SK-N-SH treated with all-trans-retinoic acid at 6 μM for 48 hours (cell line): ENCODE measurements at regions not wholly inside any gene's neighbourhood (a gene's known extent, or its start where the extent isn't known, plus 50 kb on each side); places are given as distances from the start of the nearest gene placed in this dataset.

Experiments
- ATAC-seq: fragments of 200-7000 bp; cut with Tn5 transposase; 3 replicates; pipeline ENCODE4 v1.9.1; 2020; ENCODE audit warnings: mild to moderate bottlenecking, moderate library complexity
- ARNTL ChIP-seq: fragments of 450-650 bp; formaldehyde crosslinking; IDR thresholded peaks from 2 replicates; pipeline ENCODE4 v1.5.0; 2020; ENCODE audit warnings: low read depth, mild to moderate bottlenecking, moderate library complexity, borderline replicate concordance
- BACH2 ChIP-seq: fragments of 250-450 bp; sonication (Bioruptor Pico); IDR thresholded peaks from 2 replicates; pipeline ENCODE4 v1.9.0; 2021; ENCODE audit warnings: mild to moderate bottlenecking, borderline replicate concordance
- CSDC2 ChIP-seq: fragments of 250-450 bp; sonication (Bioruptor Pico); IDR thresholded peaks from 2 replicates; pipeline ENCODE4 v1.5.0; 2020; ENCODE audit warnings: mild to moderate bottlenecking, moderate library complexity
- ESRRG ChIP-seq: fragments of 250-450 bp; sonication (Bioruptor Pico); IDR thresholded peaks from 2 replicates; pipeline ENCODE4 v1.6.1; 2021; ENCODE audit warnings: mild to moderate bottlenecking
- GLIS3 ChIP-seq: fragments of 250-450 bp; sonication (Bioruptor Pico); IDR thresholded peaks from 2 replicates; pipeline ENCODE4 v1.5.0; 2020; ENCODE audit warnings: mild to moderate bottlenecking, moderate library complexity
- ISL1 ChIP-seq: fragments of 250-450 bp; sonication (Bioruptor Pico); IDR thresholded peaks from 2 replicates; pipeline ENCODE4 v2.1.2; 2022; ENCODE audit warnings: mild to moderate bottlenecking, moderate library complexity
- OSR1 ChIP-seq: fragments of 250-450 bp; sonication (Bioruptor Pico); IDR thresholded peaks from 2 replicates; pipeline ENCODE4 v1.8.0; 2022; ENCODE audit warnings: moderate library complexity, mild to moderate bottlenecking, inconsistent platforms
- PATZ1 ChIP-seq: fragments of 250-450 bp; sonication (Bioruptor Pico); IDR thresholded peaks from 2 replicates; pipeline ENCODE4 v1.8.0; 2020; ENCODE audit warnings: mild to moderate bottlenecking, moderate library complexity, borderline replicate concordance
- RARB ChIP-seq: fragments of 250-450 bp; sonication (Bioruptor Pico); IDR thresholded peaks from 2 replicates; pipeline ENCODE4 v1.8.0; 2021; ENCODE audit warnings: mild to moderate bottlenecking, moderate library complexity
- SNAI2 ChIP-seq: fragments of 250-450 bp; sonication (Bioruptor Pico); IDR thresholded peaks from 2 replicates; pipeline ENCODE4 v1.5.0; 2020; ENCODE audit warnings: mild to moderate bottlenecking, moderate library complexity
- TCF4 ChIP-seq: fragments of 250-450 bp; sonication (Bioruptor Pico); IDR thresholded peaks from 2 replicates; pipeline ENCODE4 v1.8.0; 2021; ENCODE audit warnings: mild to moderate bottlenecking, moderate library complexity, borderline replicate concordance
- TOX ChIP-seq: fragments of 250-450 bp; sonication (Bioruptor Pico); IDR thresholded peaks from 2 replicates; pipeline ENCODE4 v1.8.0; 2021; ENCODE audit warnings: mild to moderate bottlenecking, moderate library complexity, borderline replicate concordance
- ZC3H10 ChIP-seq: fragments of 250-450 bp; sonication (Bioruptor Pico); IDR thresholded peaks from 2 replicates; pipeline ENCODE4 v1.5.1; 2021; ENCODE audit warnings: mild to moderate bottlenecking, moderate library complexity
- ZFP3 ChIP-seq: fragments of 250-450 bp; sonication (Bioruptor Pico); IDR thresholded peaks from 2 replicates; pipeline ENCODE4 v1.5.0; 2020; ENCODE audit warnings: mild to moderate bottlenecking, moderate library complexity
- ZFP30 ChIP-seq: fragments of 450-650 bp; formaldehyde crosslinking; IDR thresholded peaks from 2 replicates; pipeline ENCODE4 v1.5.0; 2022; ENCODE audit warnings: mild to moderate bottlenecking, moderate library complexity
- ZNF565 ChIP-seq: fragments of 450-650 bp; formaldehyde crosslinking; conservative IDR thresholded peaks from 2 replicates; pipeline ENCODE4 v1.5.0; 2020; ENCODE audit warnings: low read depth, mild to moderate bottlenecking, moderate library complexity
- ZNF70 ChIP-seq: fragments of 450-650 bp; formaldehyde crosslinking; IDR thresholded peaks from 2 replicates; pipeline ENCODE4 v1.5.0; 2020; ENCODE audit warnings: mild to moderate bottlenecking, moderate library complexity
- ZNF8 ChIP-seq: fragments of 450-650 bp; formaldehyde crosslinking; IDR thresholded peaks from 2 replicates; pipeline ENCODE4 v1.5.0; 2020; ENCODE audit warnings: mild to moderate bottlenecking, moderate library complexity
- TF ChIP-seq, protein P1 (sequence below): fragments of 250-450 bp; sonication (Bioruptor Pico); IDR thresholded peaks from 2 replicates; pipeline ENCODE4 v1.8.0; 2021; ENCODE audit warnings: low read depth, mild to moderate bottlenecking, moderate library complexity, borderline replicate concordance
- TF ChIP-seq, protein P2 (sequence below): fragments of 250-450 bp; sonication (Bioruptor Pico); IDR thresholded peaks from 2 replicates; pipeline ENCODE4 v1.5.0; 2020; ENCODE audit warnings: mild to moderate bottlenecking, moderate library complexity

- TF ChIP-seq, protein P1, sequence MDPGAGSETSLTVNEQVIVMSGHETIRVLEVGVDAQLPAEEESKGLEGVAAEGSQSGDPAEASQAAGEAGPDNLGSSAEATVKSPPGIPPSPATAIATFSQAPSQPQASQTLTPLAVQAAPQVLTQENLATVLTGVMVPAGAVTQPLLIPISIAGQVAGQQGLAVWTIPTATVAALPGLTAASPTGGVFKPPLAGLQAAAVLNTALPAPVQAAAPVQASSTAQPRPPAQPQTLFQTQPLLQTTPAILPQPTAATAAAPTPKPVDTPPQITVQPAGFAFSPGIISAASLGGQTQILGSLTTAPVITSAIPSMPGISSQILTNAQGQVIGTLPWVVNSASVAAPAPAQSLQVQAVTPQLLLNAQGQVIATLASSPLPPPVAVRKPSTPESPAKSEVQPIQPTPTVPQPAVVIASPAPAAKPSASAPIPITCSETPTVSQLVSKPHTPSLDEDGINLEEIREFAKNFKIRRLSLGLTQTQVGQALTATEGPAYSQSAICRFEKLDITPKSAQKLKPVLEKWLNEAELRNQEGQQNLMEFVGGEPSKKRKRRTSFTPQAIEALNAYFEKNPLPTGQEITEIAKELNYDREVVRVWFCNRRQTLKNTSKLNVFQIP (CRISPR knock-in tag): no peak
- TF ChIP-seq RARB (CRISPR knock-in tag) (no peak), ZC3H10 (CRISPR knock-in tag) (no peak), OSR1 (no peak), TOX (CRISPR knock-in tag) (no peak), SNAI2 (CRISPR knock-in tag) (no peak), BACH2 (no peak)
- TF ChIP-seq, all 23 proteins: peak for 0
- ATAC-seq: no peak
Measured at GRCh38 chr12:127393465-127393864, 873.5 kb upstream of the TMEM132C start.

DNA sequence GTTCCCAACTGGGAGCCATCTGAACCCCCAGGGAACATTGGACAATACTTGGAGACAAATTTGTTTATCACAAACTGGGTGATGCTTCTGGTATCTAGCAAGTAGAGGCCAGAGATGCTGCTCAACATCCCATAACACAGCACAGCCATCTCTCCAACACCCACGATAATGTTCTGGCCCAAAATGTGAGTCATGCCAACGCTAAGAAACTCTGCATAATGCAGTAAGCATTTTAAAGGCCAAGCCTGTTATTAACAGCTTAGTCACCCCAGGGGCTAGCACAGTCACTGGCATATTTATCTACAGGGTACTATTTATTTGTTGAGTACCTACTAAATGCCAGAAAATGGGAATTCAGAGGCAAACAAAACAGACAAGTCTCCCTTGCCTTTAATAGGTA lies 873.1 kb upstream of the TMEM132C start:
- TF ChIP-seq ESRRG (CRISPR knock-in tag) (no peak), CSDC2 (CRISPR knock-in tag) (no peak), ZNF70 (CRISPR knock-in tag) (no peak), ZFP3 (CRISPR knock-in tag) (no peak), SNAI2 (CRISPR knock-in tag) (no peak), TCF4 (CRISPR knock-in tag) (no peak)
- TF ChIP-seq, all 23 proteins: peak for 0
- ATAC-seq: no peak

DNA sequence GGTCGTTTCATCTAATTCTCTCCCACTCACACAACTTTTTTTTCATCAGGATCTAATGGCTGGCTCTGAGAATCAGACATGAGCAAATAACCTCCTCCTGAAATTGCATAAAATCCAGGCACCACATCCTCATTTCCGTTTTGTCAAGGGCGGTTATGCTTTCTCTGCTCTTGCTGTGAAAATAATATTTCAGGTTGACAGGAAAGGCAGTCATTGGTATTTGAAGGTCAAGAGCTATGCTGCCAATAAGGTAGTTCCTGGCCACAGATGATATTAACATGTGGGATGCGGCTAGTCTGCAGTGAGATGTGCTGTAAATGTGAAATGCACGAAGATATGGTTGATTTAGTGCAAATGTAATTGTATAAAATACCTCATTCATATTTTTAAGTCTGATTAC lies 870.2 kb upstream of the TMEM132C start:
- TF ChIP-seq ESRRG (CRISPR knock-in tag): no peak
- no peak for TF ChIP-seq BACH2
- no peak for TF ChIP-seq TCF4 (CRISPR knock-in tag)
- TF ChIP-seq GLIS3 (CRISPR knock-in tag): no peak
- no peak for TF ChIP-seq OSR1
- no peak for TF ChIP-seq SNAI2 (CRISPR knock-in tag)
- no peak for TF ChIP-seq ZNF565 (CRISPR knock-in tag)
- TF ChIP-seq, protein P2, sequence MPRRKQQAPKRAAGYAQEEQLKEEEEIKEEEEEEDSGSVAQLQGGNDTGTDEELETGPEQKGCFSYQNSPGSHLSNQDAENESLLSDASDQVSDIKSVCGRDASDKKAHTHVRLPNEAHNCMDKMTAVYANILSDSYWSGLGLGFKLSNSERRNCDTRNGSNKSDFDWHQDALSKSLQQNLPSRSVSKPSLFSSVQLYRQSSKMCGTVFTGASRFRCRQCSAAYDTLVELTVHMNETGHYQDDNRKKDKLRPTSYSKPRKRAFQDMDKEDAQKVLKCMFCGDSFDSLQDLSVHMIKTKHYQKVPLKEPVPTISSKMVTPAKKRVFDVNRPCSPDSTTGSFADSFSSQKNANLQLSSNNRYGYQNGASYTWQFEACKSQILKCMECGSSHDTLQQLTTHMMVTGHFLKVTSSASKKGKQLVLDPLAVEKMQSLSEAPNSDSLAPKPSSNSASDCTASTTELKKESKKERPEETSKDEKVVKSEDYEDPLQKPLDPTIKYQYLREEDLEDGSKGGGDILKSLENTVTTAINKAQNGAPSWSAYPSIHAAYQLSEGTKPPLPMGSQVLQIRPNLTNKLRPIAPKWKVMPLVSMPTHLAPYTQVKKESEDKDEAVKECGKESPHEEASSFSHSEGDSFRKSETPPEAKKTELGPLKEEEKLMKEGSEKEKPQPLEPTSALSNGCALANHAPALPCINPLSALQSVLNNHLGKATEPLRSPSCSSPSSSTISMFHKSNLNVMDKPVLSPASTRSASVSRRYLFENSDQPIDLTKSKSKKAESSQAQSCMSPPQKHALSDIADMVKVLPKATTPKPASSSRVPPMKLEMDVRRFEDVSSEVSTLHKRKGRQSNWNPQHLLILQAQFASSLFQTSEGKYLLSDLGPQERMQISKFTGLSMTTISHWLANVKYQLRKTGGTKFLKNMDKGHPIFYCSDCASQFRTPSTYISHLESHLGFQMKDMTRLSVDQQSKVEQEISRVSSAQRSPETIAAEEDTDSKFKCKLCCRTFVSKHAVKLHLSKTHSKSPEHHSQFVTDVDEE (CRISPR knock-in tag): no peak
- TF ChIP-seq ZNF8 (CRISPR knock-in tag): no peak
- TF ChIP-seq ZFP3 (CRISPR knock-in tag): no peak
- TF ChIP-seq ISL1: no peak
- TF ChIP-seq ZC3H10 (CRISPR knock-in tag): no peak
- TF ChIP-seq ZNF70 (CRISPR knock-in tag): no peak
- no peak for ATAC-seq

DNA sequence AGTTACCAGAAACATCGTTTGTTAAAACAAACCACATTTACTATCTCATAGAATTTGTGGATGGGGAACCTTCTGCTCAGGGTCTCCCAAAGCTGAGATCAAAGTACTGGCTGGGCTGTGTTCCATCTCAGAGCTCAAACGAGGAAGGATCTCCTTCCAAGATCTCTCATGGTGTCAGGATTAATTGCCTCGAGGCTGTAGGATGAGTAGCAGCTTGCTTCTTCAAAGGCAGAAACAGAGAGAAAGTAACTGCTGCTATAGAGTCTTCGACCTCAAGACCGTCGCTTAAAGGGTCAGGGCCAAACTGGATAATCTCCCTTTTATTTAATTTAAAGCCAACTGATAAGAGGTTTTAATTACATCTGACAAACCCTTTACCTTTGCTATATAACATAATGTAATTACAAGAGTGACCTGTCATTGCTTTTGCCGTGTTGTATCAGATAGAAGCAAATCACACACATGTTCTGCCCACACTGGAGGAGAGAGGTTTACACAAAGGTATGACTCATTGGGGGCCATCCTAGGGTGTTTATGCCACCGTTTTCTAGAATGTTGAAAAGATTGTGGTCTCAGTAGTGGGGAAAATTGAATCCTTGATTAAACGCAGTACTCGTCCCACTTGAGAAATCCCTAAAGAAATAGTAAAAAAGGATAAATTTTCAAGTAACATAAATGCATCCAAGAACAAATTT lies 868.8 kb upstream of the TMEM132C start:
- ATAC-seq: peak; percentile 61
- TF ChIP-seq CSDC2 (CRISPR knock-in tag): no peak
- TF ChIP-seq ZC3H10 (CRISPR knock-in tag): no peak

DNA sequence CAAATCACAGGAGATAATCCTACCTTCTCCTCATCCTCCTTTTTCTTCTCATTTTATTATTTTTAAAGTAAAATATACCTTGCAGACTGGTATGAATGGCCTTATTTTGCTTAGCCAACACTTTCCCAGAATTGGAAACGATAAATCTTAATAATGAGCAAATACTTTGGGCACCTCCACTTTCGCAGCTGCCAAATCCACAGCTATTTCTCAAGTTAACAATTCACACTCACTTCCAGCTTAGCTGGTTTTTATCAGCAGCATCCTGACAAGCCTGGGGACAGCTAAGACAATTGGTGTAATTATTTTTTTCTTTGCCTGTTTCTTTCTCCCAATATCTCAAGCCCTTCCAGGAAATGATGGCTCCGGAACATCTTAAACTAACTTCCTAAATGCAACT lies 867.5 kb upstream of the TMEM132C start:
- TF ChIP-seq BACH2 (no peak), ARNTL (no peak), OSR1 (no peak), ISL1 (no peak), ZFP30 (no peak), GLIS3 (CRISPR knock-in tag) (no peak), PATZ1 (CRISPR knock-in tag) (no peak), ESRRG (CRISPR knock-in tag) (no peak)
- TF ChIP-seq, protein P1 (CRISPR knock-in tag): no peak
- ATAC-seq: no peak
